Astrocyte of the spinal cord (primary cell): ENCODE measurements at regions not wholly inside any gene's neighbourhood (a gene's known extent, or its start where the extent isn't known, plus 50 kb on each side); places are given as distances from the start of the nearest gene placed in this dataset.

Experiments
- DNase-seq: peaks from one replicate; pipeline ENCODE4 v3.0.0; 2011; ENCODE audit warnings: low read depth, low spot score
- H3K4me3 ChIP-seq: 2 replicates; pipeline ENCODE4 v1.5.1; 2011; ENCODE audit warnings: low read depth, mild to moderate bottlenecking, low read length, moderate library complexity
- in situ Hi-C: cut with HindIII; loops from 2 replicates; pipeline ENCODE4 v1.10.0; 2017; ENCODE audit warnings: low sequenced_read_pairs
- TF ChIP-seq, protein P1 (sequence below): IDR thresholded peaks from 2 replicates; pipeline ENCODE4 v1.5.1; 2012; ENCODE audit warnings: low read depth, mild to moderate bottlenecking, low read length, inconsistent platforms

DNA sequence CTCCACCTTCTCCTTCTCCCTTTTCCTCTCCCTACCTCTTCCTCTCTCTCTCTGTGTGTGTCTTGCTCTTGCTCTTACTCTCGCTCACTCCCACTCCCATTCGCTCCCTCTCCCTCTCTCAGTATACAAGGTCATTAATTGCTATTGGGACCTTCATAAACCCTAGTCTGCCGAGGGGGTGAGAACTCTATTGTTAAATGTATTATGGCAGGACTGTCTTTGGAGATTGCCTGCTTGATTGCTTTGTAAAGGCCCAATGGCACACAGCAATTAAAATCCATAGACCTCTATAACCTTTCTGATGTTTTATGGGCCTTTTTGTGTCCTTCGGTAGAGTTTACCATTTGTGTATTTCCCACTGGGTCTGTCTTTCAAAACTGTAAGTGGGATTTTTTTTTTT is 465.9 kb downstream of the ANXA1 start:
- TF ChIP-seq, protein P1, sequence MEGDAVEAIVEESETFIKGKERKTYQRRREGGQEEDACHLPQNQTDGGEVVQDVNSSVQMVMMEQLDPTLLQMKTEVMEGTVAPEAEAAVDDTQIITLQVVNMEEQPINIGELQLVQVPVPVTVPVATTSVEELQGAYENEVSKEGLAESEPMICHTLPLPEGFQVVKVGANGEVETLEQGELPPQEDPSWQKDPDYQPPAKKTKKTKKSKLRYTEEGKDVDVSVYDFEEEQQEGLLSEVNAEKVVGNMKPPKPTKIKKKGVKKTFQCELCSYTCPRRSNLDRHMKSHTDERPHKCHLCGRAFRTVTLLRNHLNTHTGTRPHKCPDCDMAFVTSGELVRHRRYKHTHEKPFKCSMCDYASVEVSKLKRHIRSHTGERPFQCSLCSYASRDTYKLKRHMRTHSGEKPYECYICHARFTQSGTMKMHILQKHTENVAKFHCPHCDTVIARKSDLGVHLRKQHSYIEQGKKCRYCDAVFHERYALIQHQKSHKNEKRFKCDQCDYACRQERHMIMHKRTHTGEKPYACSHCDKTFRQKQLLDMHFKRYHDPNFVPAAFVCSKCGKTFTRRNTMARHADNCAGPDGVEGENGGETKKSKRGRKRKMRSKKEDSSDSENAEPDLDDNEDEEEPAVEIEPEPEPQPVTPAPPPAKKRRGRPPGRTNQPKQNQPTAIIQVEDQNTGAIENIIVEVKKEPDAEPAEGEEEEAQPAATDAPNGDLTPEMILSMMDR = no peak
- H3K4me3 ChIP-seq = no peak overlapping the region
- no peak for DNase-seq
- in situ Hi-C loops = no loop called here

DNA sequence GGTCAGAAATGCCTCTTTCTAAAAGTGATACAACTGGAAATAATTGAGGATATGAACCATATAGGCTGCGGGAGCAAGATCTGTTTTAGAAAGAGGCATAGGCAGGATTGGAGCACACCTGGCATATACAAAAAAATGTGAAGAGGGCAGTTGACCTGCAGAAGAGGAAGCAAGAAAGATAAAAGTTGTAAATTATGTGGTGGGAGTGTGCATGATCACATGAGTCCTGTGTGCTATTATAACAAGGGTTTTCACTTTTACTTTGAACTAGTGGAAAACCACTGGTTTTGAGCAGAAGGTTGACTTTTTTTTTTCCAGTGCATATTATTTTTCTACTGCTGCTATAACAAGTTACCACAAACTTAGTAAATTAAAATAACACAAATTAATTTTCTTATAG is 489.3 kb downstream of the ANXA1 start:
- no peak overlapping the region for H3K4me3 ChIP-seq
- TF ChIP-seq, protein P1 = no peak
- in situ Hi-C loops = no loop called here
- no peak for DNase-seq

DNA sequence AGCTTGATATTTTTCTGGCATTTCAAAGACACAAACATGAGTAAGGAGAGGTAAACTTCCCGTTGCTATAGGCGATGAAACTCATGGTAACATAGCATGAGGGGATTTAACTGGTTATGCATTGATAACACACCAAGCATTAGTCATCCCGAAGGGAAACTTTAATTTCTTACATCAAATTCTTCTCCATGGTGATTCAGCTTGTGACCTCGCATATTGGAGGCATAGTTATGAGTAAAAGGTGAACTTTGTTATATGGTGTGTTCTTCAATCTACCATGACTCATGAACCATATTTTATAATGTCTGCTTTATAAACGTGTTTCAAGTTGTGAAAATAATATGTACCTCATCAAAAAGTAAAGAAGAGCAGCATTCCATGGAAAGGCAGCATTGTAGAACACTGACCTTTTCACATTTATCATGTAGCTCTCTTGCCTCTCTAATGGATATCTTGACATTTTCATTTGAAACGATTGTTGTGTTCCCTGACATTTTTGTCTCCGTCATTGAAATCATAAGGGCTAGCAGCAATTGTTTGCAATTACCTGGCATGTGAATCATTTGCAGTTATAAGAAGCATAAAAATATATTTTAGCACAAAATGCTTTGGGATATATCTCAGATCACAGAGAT is 491.8 kb downstream of the ANXA1 start:
- peak; percentile 78 for DNase-seq
- in situ Hi-C loops = no loop called here

DNA sequence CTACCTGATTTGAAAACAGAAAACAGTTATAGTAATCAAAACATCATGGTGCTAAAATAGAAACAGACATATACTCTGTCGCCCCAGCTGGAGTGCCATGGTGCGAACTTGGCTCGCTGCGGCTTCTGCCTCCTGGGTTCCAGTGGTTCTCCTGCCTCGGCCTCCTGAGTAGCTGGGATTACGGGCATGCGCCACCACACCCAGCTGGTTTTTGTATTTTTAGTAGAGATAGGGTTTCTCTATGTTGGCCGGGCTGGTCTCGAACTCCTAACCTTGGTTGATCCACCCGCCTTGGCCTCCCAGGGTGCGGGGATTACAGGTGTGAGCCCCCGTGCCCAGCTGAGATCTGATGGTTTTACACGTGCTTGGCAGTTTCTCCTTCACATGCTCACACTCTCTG is 495.9 kb downstream of the ANXA1 start:
- DNase-seq = no peak
- in situ Hi-C loops = no loop called here
- H3K4me3 ChIP-seq = no peak overlapping the region
- TF ChIP-seq, protein P1 = no peak

More for the DNA sequence above, 491.8 kb downstream of the ANXA1 start:
- TF ChIP-seq, protein P1 = no peak
- H3K4me3 ChIP-seq = no peak overlapping the region

DNA sequence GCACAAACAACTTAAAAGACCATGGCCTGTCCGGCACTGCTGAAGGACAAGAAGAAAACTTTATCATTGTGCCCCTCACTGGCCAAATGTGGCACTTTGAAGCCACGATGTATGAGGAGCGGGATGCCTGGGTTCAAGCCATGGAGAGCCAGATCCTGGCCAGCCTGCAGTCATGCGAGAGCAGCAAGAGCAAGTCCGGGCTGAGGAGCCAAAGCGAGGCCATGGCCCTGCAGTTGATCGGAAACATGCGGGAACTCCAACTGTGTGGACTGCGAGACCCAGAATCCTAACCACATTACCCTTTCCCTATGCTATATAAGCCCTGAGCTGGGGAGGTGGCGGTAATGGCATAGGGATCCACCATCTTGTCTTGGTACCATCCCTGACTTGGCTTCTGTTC is 497.9 kb downstream of the ANXA1 start:
- in situ Hi-C loops = no loop called here
- H3K4me3 ChIP-seq = no peak overlapping the region
- no peak for DNase-seq
- TF ChIP-seq, protein P1 = no peak

DNA sequence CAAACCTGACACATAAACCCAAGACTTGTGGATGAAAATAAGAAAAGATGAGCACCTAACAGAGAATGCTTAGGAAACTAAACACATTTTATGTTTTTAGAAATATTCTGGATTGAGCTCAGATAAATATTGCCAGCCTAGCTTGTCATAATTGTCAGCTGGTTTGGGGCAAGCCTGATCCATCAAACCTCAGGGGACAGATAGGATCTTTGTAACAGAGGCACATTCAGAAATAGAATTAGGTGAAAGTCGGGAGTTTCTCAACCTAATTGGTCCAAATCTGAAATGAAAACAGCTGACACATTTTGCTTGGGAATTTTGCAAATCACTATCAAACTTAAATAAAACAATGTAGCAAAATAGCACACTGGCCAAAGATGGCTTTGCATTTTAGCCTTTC is 503.7 kb downstream of the ANXA1 start:
- TF ChIP-seq, protein P1 = no peak
- in situ Hi-C loops = no loop called here
- H3K4me3 ChIP-seq = no peak overlapping the region
- no peak for DNase-seq
